ENCODE measurements at regions not wholly inside any gene's neighbourhood (a gene's known extent, or its start where the extent isn't known, plus 50 kb on each side); places are given as distances from the start of the nearest gene placed in this dataset.
A peak's percentile ranks its signal among the peaks of the same experiment; 100 is the strongest.

DNA sequence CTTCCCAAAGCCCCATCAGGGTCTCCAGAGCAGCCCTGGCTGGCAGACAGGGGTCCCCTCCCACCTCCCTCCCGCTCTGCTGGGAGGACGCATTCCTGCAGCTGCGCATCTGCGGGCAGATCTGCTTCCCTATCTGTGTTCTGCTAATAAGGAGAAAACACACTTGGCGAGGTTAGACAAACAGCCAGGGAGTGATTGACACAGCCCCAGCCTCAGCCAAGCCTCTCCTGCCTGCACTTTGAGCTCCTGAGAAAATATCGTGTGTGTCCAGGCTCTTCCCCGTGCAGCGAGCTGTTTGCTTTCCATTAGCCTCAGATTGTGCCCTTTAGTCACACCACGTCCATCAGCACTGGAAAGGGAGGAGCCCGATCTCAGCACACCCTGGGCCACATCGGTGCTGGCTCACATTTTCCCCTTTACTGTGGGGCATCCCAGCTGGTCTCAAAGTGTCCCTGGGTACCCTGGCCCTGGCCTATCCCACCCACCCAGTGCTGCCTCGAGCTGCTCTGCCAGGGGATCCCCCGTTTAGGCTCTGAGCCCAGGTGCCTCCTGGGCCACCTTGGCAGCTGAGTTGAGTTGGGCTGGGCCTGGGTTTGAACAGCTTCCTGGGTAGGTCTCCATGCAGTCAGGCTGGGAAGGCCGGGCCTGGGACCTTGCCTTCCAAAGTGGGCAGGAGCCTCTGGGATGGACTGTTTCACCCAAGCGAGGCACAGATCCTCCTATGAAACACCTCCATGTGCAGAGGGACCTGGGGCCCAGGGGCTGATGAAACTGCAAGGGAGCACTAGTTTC, 61.1 kb downstream of the BARX1 start (continued):
- TF ChIP-seq, protein P1, sequence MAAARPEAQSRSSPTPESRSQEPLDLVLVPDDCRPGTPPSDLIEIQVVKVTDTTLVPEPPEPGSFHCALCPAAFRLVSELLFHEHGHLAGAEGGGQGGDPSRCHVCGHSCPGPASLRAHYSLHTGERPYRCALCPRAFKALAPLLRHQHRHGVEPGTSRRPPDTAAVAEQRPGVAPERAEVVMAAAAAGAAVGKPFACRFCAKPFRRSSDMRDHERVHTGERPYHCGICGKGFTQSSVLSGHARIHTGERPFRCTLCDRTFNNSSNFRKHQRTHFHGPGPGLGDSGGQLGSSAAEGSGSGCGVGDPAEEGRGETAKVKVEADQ (CRISPR knock-in tag; IDR thresholded peaks at IDR 0.05; ENCODE audit: borderline replicate concordance) = no peak
- no peak for TF ChIP-seq NONO (IDR thresholded peaks at IDR 0.05)
- no peak for TF ChIP-seq NONO (CRISPR knock-in tag; conservative IDR thresholded peaks at IDR 0.05)
- TF ChIP-seq, protein P2, sequence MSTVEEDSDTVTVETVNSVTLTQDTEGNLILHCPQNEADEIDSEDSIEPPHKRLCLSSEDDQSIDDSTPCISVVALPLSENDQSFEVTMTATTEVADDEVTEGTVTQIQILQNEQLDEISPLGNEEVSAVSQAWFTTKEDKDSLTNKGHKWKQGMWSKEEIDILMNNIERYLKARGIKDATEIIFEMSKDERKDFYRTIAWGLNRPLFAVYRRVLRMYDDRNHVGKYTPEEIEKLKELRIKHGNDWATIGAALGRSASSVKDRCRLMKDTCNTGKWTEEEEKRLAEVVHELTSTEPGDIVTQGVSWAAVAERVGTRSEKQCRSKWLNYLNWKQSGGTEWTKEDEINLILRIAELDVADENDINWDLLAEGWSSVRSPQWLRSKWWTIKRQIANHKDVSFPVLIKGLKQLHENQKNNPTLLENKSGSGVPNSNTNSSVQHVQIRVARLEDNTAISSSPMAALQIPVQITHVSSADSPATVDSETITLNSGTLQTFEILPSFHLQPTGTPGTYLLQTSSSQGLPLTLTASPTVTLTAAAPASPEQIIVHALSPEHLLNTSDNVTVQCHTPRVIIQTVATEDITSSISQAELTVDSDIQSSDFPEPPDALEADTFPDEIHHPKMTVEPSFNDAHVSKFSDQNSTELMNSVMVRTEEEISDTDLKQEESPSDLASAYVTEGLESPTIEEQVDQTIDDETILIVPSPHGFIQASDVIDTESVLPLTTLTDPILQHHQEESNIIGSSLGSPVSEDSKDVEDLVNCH (CRISPR knock-in tag; IDR thresholded peaks at IDR 0.05) = no peak
- no peak for TF ChIP-seq TOPORS (CRISPR knock-in tag; IDR thresholded peaks at IDR 0.05)
- TF ChIP-seq, protein P3, sequence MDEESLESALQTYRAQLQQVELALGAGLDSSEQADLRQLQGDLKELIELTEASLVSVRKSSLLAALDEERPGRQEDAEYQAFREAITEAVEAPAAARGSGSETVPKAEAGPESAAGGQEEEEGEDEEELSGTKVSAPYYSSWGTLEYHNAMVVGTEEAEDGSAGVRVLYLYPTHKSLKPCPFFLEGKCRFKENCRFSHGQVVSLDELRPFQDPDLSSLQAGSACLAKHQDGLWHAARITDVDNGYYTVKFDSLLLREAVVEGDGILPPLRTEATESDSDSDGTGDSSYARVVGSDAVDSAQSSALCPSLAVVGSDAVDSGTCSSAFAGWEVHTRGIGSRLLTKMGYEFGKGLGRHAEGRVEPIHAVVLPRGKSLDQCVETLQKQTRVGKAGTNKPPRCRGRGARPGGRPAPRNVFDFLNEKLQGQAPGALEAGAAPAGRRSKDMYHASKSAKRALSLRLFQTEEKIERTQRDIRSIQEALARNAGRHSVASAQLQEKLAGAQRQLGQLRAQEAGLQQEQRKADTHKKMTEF (CRISPR knock-in tag; IDR thresholded peaks at IDR 0.05) = peak; percentile 56; the same call in 1 of the 2 replicates
- peak; percentile 53; the same call in 1 of the 2 replicates for TF ChIP-seq ZNF501 (CRISPR knock-in tag; IDR thresholded peaks at IDR 0.05)
- TF ChIP-seq ZBTB21 (CRISPR knock-in tag; IDR thresholded peaks at IDR 0.05) = no peak
- TF ChIP-seq TCF7 (IDR thresholded peaks at IDR 0.05; ENCODE audit: low read depth) = no peak
- TF ChIP-seq, protein P4, sequence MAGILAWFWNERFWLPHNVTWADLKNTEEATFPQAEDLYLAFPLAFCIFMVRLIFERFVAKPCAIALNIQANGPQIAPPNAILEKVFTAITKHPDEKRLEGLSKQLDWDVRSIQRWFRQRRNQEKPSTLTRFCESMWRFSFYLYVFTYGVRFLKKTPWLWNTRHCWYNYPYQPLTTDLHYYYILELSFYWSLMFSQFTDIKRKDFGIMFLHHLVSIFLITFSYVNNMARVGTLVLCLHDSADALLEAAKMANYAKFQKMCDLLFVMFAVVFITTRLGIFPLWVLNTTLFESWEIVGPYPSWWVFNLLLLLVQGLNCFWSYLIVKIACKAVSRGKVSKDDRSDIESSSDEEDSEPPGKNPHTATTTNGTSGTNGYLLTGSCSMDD (CRISPR knock-in tag; IDR thresholded peaks at IDR 0.05) = no peak
- 0 out of 2 replicates have a peak, but pooled peaks have one; percentile 39 for TF ChIP-seq BCL6 (CRISPR knock-in tag; IDR thresholded peaks at IDR 0.05)
- TF ChIP-seq MTA3 (CRISPR knock-in tag; IDR thresholded peaks at IDR 0.05) = no peak
- TF ChIP-seq PTBP1 (IDR thresholded peaks at IDR 0.05; ENCODE audit: low read depth, low read length, poor library complexity, severe bottlenecking) = no peak
- TF ChIP-seq ZFYVE20 (CRISPR knock-in tag; IDR thresholded peaks at IDR 0.05; ENCODE audit: borderline replicate concordance, low read depth) = no peak
- no peak for TF ChIP-seq ZNF33A (CRISPR knock-in tag; IDR thresholded peaks at IDR 0.05; ENCODE audit: borderline replicate concordance)
- TF ChIP-seq, protein P5, sequence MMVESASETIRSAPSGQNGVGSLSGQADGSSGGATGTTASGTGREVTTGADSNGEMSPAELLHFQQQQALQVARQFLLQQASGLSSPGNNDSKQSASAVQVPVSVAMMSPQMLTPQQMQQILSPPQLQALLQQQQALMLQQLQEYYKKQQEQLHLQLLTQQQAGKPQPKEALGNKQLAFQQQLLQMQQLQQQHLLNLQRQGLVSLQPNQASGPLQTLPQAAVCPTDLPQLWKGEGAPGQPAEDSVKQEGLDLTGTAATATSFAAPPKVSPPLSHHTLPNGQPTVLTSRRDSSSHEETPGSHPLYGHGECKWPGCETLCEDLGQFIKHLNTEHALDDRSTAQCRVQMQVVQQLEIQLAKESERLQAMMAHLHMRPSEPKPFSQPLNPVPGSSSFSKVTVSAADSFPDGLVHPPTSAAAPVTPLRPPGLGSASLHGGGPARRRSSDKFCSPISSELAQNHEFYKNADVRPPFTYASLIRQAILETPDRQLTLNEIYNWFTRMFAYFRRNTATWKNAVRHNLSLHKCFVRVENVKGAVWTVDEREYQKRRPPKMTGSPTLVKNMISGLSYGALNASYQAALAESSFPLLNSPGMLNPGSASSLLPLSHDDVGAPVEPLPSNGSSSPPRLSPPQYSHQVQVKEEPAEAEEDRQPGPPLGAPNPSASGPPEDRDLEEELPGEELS (CRISPR knock-in tag; IDR thresholded peaks at IDR 0.05) = peak; percentile 63
- peak; percentile 62 for TF ChIP-seq MED1 (CRISPR knock-in tag; IDR thresholded peaks at IDR 0.05)
- no peak for TF ChIP-seq ARHGAP35 (CRISPR knock-in tag; IDR thresholded peaks at IDR 0.05; ENCODE audit: borderline replicate concordance)
- TF ChIP-seq U2AF1 (optimal IDR thresholded peaks at IDR 0.05; ENCODE audit: low read depth, low read length) = no peak
- no peak for TF ChIP-seq ZNF101 (CRISPR knock-in tag; IDR thresholded peaks at IDR 0.05; ENCODE audit: borderline replicate concordance, low read depth)

Measured in HepG2 (cell line).